AG09319 (cell line): ENCODE measurements at regions not wholly inside any gene's neighbourhood (a gene's known extent, or its start where the extent isn't known, plus 50 kb on each side); places are given as distances from the start of the nearest gene placed in this dataset.
"Not testable (repeated sequence)": the region's sequence is repeated elsewhere in the genome, so short reads cannot be mapped to it uniquely, and the experiment has no call there.

Source experiments
- DNase-seq: peaks from one replicate; pipeline ENCODE4 v3.0.0-alpha.2; 2010; ENCODE audit warnings: low read depth; ENCODE audit errors: extremely low read depth
- CTCF ChIP-seq: IDR thresholded peaks from 2 replicates; pipeline ENCODE4 v1.5.1; 2011; ENCODE audit warnings: low read depth, mild to moderate bottlenecking, inconsistent platforms, low read length, moderate library complexity

GRCh38 chr3:144873066-144873465 is 901.4 kb downstream of the DIPK2A start:
- no peak for DNase-seq
- TF ChIP-seq CTCF: no peak

DNA sequence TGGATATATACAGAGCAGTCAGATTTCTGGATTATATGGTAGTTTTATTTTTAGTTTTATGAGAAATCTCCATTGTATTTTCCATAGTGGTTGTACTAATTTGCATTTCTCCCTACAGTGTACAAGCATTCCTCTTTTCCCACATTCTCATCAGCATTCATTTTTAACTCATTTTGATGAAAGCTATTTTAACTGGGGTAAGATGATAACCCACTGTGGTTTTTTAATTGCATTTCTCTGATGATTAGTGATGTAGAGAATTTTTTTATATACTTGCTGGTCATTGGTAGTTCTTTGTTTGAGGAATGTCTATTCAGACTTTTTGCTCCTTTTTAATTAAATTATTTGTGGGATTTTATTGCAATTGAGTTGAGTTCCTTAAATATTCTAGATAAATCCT is 903.6 kb downstream of the DIPK2A start:
- DNase-seq: no peak
- no peak for TF ChIP-seq CTCF

- no peak for DNase-seq
- TF ChIP-seq CTCF: no peak
Measured at GRCh38 chr3:144877356-144877755, 905.7 kb downstream of the DIPK2A start.

GRCh38 chr3:144879701-144880100 is 908.1 kb downstream of the DIPK2A start:
- DNase-seq: no peak
- TF ChIP-seq CTCF: no peak

- TF ChIP-seq CTCF: no peak
- DNase-seq: no peak
Measured at GRCh38 chr3:144893980-144894379, 922.4 kb downstream of the DIPK2A start.

GRCh38 chr3:144894576-144894975 is 923.0 kb downstream of the DIPK2A start:
- TF ChIP-seq CTCF: no peak

DNA sequence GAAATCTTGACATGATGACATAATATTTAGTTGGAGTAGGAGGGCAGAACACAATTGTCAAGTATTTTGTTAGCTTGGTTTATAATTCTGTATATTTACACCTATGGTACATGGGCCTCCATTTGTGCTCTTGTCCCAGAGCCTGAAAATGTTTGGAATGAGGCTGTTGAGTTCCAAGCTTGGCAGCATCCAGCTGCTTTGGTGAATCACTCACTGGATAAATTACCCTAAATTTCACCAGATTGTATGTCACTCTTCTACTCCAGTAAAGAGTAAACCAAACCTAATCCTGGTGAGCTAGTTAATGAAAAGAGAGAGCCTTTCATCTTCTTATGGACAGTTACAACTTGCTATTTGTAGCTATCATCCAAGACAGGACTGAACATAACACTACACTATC is 928.7 kb downstream of the DIPK2A start:
- no peak for DNase-seq

More at GRCh38 chr3:144894576-144894975, 923.0 kb downstream of the DIPK2A start:
- DNase-seq: no peak

DNA sequence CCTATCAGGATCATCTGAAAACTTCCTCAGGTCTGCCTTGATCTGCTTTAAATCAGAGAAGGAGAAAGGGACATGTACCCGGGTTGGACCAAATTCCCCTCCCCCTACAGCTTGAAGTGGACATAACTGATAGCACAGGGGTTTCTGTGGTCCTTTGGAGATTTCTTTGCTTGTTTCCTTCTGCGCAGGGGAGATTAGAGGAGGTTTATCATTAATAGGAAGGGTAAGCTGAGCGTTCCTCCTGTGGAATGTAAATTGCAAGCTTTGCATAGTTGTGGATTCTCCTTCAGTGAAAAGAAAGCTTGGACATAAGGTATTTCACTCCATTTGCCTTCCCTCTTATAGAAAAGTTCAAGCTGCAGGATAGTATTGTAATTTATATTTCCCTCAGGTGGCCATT is 936.0 kb downstream of the DIPK2A start:
- not testable (repeated sequence) for DNase-seq

More for the DNA sequence above, 928.7 kb downstream of the DIPK2A start:
- TF ChIP-seq CTCF: no peak
